ENCODE measurements at regions not wholly inside any gene's neighbourhood (a gene's known extent, or its start where the extent isn't known, plus 50 kb on each side); places are given as distances from the start of the nearest gene placed in this dataset.
"Not testable (repeated sequence)": the region's sequence is repeated elsewhere in the genome, so short reads cannot be mapped to it uniquely, and the experiment has no call there.

GRCh38 chr5:25570067-25570583 is 925.3 kb upstream of the CDH10 start:
- intact Hi-C loops (cut with micrococcal nuclease): no loop called here

- intact Hi-C loops (cut with micrococcal nuclease): no loop called here
Observed at GRCh38 chr5:25568989-25569625, 924.3 kb upstream of the CDH10 start.

DNA sequence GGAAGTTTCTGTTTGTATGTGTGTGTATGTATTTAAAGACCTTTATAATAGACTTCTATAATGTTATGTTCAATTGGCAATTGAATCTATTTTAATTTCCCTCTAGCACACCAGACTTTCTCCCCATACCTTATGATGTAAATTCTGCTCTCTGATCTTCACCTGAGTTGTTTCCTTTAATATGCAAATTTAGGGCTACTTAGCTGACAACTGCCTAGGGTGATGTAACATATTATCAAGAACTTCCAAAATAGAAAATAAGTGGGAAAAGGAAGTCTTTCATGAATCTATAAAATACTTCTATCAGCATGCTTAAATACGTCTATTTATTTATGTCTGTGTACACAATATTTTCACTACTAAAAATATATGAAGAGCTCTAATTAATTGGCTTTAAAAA is 923.5 kb upstream of the CDH10 start:
- intact Hi-C loops (cut with micrococcal nuclease): no loop called here

DNA sequence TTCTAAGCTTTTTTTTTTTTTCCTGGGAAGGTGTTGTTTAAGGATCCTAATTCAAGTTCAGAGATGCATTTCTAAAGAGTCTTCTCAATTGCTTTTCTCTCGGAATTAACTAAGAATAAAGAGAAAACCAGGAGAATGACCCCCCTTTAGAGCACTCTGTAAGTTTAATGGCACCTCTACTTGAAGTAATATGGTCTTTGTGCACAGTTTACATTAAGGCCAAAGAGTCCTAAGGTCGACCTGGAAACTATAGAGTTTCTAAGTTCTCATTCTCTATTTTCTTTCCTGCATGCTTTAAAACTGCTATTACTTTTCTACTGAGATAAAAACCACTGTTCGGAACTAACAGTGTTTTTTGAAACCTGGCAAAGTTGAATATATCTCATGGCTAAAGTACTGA is 923.1 kb upstream of the CDH10 start:
- intact Hi-C loops (cut with micrococcal nuclease): no loop called here

DNA sequence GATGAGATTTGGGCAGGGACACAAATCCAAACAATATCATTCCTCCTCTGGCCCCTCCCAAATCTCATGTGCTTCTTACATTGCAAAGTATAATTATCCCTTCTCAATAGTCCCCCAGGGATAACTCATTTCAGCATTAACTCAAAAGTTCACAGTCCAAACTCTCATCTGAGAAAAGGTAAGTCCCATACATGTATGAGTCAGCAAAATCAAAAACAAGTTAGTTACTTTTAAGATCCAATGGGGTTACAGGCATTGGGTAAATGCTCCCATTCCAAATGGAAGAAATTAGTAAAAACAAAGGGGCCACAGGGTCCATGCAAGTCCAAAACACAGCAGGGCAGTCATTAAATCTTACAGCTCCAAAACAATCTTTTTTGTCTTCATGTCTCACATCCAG is 917.9 kb upstream of the CDH10 start:
- intact Hi-C loops (cut with micrococcal nuclease): no loop called here

GRCh38 chr5:25554077-25554476 is 909.3 kb upstream of the CDH10 start:
- intact Hi-C loops (cut with micrococcal nuclease): no loop called here

GRCh38 chr5:25552871-25553481 is 908.2 kb upstream of the CDH10 start:
- intact Hi-C loops (cut with micrococcal nuclease): no loop called here

- intact Hi-C loops (cut with micrococcal nuclease): no loop called here
Observed at GRCh38 chr5:25550793-25551192, 906.0 kb upstream of the CDH10 start.

DNA sequence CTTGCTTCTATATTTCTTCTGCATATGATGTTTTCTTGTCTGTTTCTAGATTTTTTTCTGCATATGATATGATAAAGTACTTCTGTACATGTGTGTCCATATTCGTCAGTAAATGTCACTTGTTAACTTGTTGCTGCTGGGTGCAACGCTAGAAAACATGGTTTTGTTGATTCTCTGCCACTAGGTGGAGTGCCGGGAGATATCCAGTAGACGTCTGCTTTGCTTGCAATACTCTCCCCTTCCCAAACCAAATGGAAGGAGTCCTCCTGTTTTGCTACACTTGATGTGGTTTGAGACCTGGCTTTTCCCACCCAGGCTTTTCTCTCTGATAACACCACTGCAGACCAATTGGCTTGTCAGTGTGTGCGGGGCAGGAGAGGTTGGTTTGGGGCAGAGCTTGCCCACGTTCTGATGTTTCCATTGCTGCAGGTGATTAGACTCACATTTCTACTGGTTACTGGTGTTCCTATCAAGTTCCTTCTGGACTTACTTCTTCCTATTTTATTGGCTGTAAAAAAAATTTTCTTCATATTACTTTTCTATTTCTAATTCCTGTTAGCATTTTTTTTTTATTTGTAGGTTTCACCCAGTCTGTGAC is 900.0 kb upstream of the CDH10 start:
- intact Hi-C loops (cut with micrococcal nuclease): no loop called here

DNA sequence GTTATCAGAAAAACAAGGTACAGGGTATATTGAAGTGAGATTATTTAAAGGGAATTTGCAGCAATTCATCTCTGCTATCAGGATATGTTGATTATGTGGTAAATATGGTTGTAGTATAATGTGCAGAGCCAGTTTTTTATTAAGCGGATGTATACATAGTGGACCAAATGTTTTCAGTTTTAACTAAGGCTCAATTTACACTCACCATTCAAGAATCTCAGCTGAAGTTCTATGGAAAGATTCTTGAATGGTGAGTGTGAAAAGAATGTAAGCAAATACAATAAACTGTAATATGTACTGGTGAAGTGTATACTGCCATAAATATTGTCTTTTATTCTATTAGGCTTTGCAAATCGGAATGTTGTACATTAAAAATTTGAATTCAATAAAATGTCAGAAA is 895.9 kb upstream of the CDH10 start:
- intact Hi-C loops (cut with micrococcal nuclease): no loop called here

DNA sequence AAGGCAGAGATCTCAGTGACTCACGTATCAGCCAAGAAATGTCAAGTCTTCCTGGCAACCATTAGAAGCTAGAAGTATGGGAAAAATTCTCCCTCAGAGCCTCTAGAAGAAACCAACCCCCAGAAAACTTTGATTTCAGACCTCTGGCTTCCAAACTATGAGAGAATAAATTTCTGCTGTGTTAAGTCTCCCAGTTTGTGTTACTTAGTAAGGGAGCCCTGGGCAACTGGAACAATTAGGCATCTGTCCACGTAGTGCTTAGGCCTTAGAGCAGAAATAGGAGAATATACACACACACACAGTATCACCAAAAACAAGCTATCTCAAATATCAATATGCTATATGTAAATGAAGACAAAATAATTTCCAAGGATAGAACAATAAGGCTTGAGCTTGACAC is 894.8 kb upstream of the CDH10 start:
- intact Hi-C loops (cut with micrococcal nuclease): no loop called here

- intact Hi-C loops (cut with micrococcal nuclease): not testable (repeated sequence)
Observed at GRCh38 chr5:25536461-25536860, 891.7 kb upstream of the CDH10 start.

DNA sequence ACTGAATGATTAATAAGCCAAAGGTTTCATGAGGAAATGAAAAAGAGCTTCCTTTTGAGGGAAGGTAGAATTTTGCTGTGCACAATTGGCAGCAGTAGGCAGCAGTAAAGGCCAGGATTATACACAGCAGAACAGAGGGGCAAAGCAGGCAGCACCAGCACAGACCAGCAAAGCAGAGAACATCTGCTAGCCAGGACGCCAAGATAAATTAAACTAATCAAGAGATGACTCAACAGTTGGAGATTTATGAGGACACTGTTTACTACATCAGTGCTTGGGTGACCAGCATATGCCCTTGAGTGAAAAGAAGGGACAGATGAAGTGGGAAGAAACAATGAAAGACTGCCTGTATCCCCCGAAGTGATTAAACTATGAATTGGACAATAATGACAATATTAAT is 871.4 kb upstream of the CDH10 start:
- intact Hi-C loops (cut with micrococcal nuclease): no loop called here

- intact Hi-C loops (cut with micrococcal nuclease): no loop called here
Observed at GRCh38 chr5:25515525-25515924, 870.7 kb upstream of the CDH10 start.

DNA sequence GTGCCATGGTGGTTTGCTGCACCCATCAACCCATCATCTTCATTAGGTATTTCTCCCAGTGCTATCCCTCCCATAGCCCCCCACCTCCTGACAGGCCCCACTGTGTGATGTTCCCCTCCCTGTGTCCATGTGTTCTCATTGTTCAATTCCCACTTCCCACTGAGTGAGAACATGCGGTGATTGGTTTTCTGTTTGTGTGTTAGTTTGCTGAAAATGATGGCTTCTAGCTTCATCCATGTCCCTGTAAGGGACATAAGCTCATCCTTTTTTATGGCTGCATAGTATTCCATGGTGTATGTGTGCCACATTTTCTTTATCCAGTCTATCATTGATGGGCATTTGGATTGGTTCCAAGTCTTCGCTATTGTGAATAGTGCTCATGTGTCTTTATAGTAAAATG is 865.9 kb upstream of the CDH10 start:
- intact Hi-C loops (cut with micrococcal nuclease): not testable (repeated sequence)

GRCh38 chr5:25508011-25508410 is 863.2 kb upstream of the CDH10 start:
- intact Hi-C loops (cut with micrococcal nuclease): not testable (repeated sequence)

GRCh38 chr5:25500635-25501034 is 855.9 kb upstream of the CDH10 start:
- intact Hi-C loops (cut with micrococcal nuclease): no loop called here

GRCh38 chr5:25489834-25490538 is 845.2 kb upstream of the CDH10 start:
- intact Hi-C loops (cut with micrococcal nuclease): no loop called here

GRCh38 chr5:25488119-25488518 is 843.3 kb upstream of the CDH10 start:
- intact Hi-C loops (cut with micrococcal nuclease): no loop called here

- intact Hi-C loops (cut with micrococcal nuclease): no loop called here
Observed at GRCh38 chr5:25484391-25484790, 839.6 kb upstream of the CDH10 start.

DNA sequence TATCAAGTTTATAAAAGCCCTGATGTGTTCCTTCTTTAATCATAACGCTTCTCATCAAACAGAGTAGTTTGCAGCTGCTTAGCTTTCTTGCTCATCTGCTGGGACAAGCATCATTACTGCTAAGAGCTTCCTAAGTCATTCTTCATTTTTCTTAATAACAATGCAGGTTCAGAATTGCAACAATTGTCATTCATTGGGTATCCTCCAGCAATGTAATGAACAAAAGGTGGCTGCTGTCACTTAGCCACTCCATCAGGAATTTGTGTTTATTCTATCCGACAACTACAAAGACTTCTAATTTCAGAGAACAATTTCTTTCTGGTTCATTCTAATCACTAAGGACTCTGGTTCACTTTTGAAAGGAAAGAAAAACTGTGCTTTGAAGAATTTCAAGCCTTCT is 836.7 kb upstream of the CDH10 start:
- intact Hi-C loops (cut with micrococcal nuclease): no loop called here

- intact Hi-C loops (cut with micrococcal nuclease): no loop called here
Observed at GRCh38 chr5:25459082-25459481, 814.3 kb upstream of the CDH10 start.

Measured in T-helper 1 cell treated with Interleukin-12 subunit alpha and Interleukin-12 subunit beta and Interleukin-4 antibody, amounts not matched to agents 30 ng/mL and 1 ng/mL, for 36 hours (primary cell).